Hepatocyte (in vitro differentiated cells): ENCODE measurements at regions not wholly inside any gene's neighbourhood (a gene's known extent, or its start where the extent isn't known, plus 50 kb on each side); places are given as distances from the start of the nearest gene placed in this dataset.

Experiments used
- EZH2 ChIP-seq: fragments of 200-600 bp; sonication (generic); IDR thresholded peaks from 2 replicates; pipeline ENCODE4 v1.6.1; 2016; ENCODE audit warnings: antibody characterized with exemption, mild to moderate bottlenecking, borderline replicate concordance
- EZH2phosphoT487 ChIP-seq: fragments of 200-600 bp; sonication (generic); IDR thresholded peaks from one replicate; pipeline ENCODE4 v1.6.1; 2018; ENCODE audit warnings: antibody characterized with exemption, mild to moderate bottlenecking, low read depth, moderate library complexity; ENCODE audit not compliant: unreplicated experiment, severe bottlenecking
- TF ChIP-seq, protein P1 (sequence below): fragments of 200-600 bp; sonication (generic); IDR thresholded peaks from 2 replicates; pipeline ENCODE4 v1.5.1; 2016; ENCODE audit warnings: antibody characterized with exemption, mild to moderate bottlenecking; ENCODE audit not compliant: poor library complexity

DNA sequence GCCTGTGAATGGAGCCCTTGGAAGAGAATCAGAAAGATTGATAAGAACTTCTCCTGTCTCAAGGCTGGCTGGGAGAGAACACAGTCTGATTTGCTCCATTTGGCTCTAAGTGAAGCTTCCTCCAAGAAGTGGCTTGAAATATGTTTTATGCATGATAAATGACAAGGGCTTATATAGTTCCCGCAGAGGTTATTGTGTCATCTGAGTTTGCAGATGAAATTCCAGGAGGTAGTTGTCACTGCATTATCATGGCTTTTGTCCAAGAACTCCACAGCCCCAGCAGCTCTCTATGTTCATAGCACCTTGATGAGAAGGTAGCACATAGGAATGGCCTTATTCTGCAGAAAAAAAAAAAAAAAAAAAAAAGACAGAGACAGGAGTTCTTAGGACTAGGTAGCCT is 108.5 kb downstream of the DACT1 start:
- no peak for TF ChIP-seq EZH2
- TF ChIP-seq, protein P1, sequence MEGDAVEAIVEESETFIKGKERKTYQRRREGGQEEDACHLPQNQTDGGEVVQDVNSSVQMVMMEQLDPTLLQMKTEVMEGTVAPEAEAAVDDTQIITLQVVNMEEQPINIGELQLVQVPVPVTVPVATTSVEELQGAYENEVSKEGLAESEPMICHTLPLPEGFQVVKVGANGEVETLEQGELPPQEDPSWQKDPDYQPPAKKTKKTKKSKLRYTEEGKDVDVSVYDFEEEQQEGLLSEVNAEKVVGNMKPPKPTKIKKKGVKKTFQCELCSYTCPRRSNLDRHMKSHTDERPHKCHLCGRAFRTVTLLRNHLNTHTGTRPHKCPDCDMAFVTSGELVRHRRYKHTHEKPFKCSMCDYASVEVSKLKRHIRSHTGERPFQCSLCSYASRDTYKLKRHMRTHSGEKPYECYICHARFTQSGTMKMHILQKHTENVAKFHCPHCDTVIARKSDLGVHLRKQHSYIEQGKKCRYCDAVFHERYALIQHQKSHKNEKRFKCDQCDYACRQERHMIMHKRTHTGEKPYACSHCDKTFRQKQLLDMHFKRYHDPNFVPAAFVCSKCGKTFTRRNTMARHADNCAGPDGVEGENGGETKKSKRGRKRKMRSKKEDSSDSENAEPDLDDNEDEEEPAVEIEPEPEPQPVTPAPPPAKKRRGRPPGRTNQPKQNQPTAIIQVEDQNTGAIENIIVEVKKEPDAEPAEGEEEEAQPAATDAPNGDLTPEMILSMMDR: no peak
- no peak for TF ChIP-seq EZH2phosphoT487
